SK-N-SH treated with all-trans-retinoic acid at 6 μM for 48 hours (cell line): ENCODE measurements at regions not wholly inside any gene's neighbourhood (a gene's known extent, or its start where the extent isn't known, plus 50 kb on each side); places are given as distances from the start of the nearest gene placed in this dataset.

ENCODE experiments used
- ATAC-seq: fragments of 200-7000 bp; cut with Tn5 transposase; 3 replicates; pipeline ENCODE4 v1.9.1; 2020; ENCODE audit warnings: mild to moderate bottlenecking, moderate library complexity
- ARNTL ChIP-seq: fragments of 450-650 bp; formaldehyde crosslinking; IDR thresholded peaks from 2 replicates; pipeline ENCODE4 v1.5.0; 2020; ENCODE audit warnings: low read depth, mild to moderate bottlenecking, moderate library complexity, borderline replicate concordance
- GLIS3 ChIP-seq: fragments of 250-450 bp; sonication (Bioruptor Pico); IDR thresholded peaks from 2 replicates; pipeline ENCODE4 v1.5.0; 2020; ENCODE audit warnings: mild to moderate bottlenecking, moderate library complexity
- ISL1 ChIP-seq: fragments of 250-450 bp; sonication (Bioruptor Pico); IDR thresholded peaks from 2 replicates; pipeline ENCODE4 v2.1.2; 2022; ENCODE audit warnings: mild to moderate bottlenecking, moderate library complexity
- OSR1 ChIP-seq: fragments of 250-450 bp; sonication (Bioruptor Pico); IDR thresholded peaks from 2 replicates; pipeline ENCODE4 v1.8.0; 2022; ENCODE audit warnings: moderate library complexity, mild to moderate bottlenecking, inconsistent platforms
- PPARA ChIP-seq: fragments of 250-450 bp; sonication (Bioruptor Pico); IDR thresholded peaks from 2 replicates; pipeline ENCODE4 v1.5.0; 2020; ENCODE audit warnings: mild to moderate bottlenecking, borderline replicate concordance
- RARB ChIP-seq: fragments of 250-450 bp; sonication (Bioruptor Pico); IDR thresholded peaks from 2 replicates; pipeline ENCODE4 v1.8.0; 2021; ENCODE audit warnings: mild to moderate bottlenecking, moderate library complexity
- SNAI2 ChIP-seq: fragments of 250-450 bp; sonication (Bioruptor Pico); IDR thresholded peaks from 2 replicates; pipeline ENCODE4 v1.5.0; 2020; ENCODE audit warnings: mild to moderate bottlenecking, moderate library complexity
- TCF4 ChIP-seq: fragments of 250-450 bp; sonication (Bioruptor Pico); IDR thresholded peaks from 2 replicates; pipeline ENCODE4 v1.8.0; 2021; ENCODE audit warnings: mild to moderate bottlenecking, moderate library complexity, borderline replicate concordance
- TOX ChIP-seq: fragments of 250-450 bp; sonication (Bioruptor Pico); IDR thresholded peaks from 2 replicates; pipeline ENCODE4 v1.8.0; 2021; ENCODE audit warnings: mild to moderate bottlenecking, moderate library complexity, borderline replicate concordance
- ZC3H10 ChIP-seq: fragments of 250-450 bp; sonication (Bioruptor Pico); IDR thresholded peaks from 2 replicates; pipeline ENCODE4 v1.5.1; 2021; ENCODE audit warnings: mild to moderate bottlenecking, moderate library complexity
- ZFP3 ChIP-seq: fragments of 250-450 bp; sonication (Bioruptor Pico); IDR thresholded peaks from 2 replicates; pipeline ENCODE4 v1.5.0; 2020; ENCODE audit warnings: mild to moderate bottlenecking, moderate library complexity
- ZNF565 ChIP-seq: fragments of 450-650 bp; formaldehyde crosslinking; conservative IDR thresholded peaks from 2 replicates; pipeline ENCODE4 v1.5.0; 2020; ENCODE audit warnings: low read depth, mild to moderate bottlenecking, moderate library complexity
- ZNF70 ChIP-seq: fragments of 450-650 bp; formaldehyde crosslinking; IDR thresholded peaks from 2 replicates; pipeline ENCODE4 v1.5.0; 2020; ENCODE audit warnings: mild to moderate bottlenecking, moderate library complexity
- ZNF8 ChIP-seq: fragments of 450-650 bp; formaldehyde crosslinking; IDR thresholded peaks from 2 replicates; pipeline ENCODE4 v1.5.0; 2020; ENCODE audit warnings: mild to moderate bottlenecking, moderate library complexity
- TF ChIP-seq, protein P1 (sequence below): fragments of 250-450 bp; sonication (Bioruptor Pico); IDR thresholded peaks from 2 replicates; pipeline ENCODE4 v1.8.0; 2021; ENCODE audit warnings: low read depth, mild to moderate bottlenecking, moderate library complexity, borderline replicate concordance
- TF ChIP-seq, protein P2 (sequence below): fragments of 250-450 bp; sonication (Bioruptor Pico); IDR thresholded peaks from 2 replicates; pipeline ENCODE4 v1.5.1; 2021; ENCODE audit warnings: mild to moderate bottlenecking, moderate library complexity
- TF ChIP-seq, protein P3 (sequence below): fragments of 250-450 bp; sonication (Bioruptor Pico); IDR thresholded peaks from 2 replicates; pipeline ENCODE4 v1.8.0; 2020; ENCODE audit warnings: mild to moderate bottlenecking, moderate library complexity, borderline replicate concordance
- TF ChIP-seq, protein P4 (sequence below): fragments of 250-450 bp; sonication (Bioruptor Pico); IDR thresholded peaks from 2 replicates; pipeline ENCODE4 v1.5.1; 2020; ENCODE audit warnings: low read depth, mild to moderate bottlenecking, moderate library complexity
- TF ChIP-seq, protein P5 (sequence below): fragments of 250-450 bp; sonication (Bioruptor Pico); IDR thresholded peaks from 2 replicates; pipeline ENCODE4 v1.5.0; 2020; ENCODE audit warnings: mild to moderate bottlenecking, moderate library complexity

DNA sequence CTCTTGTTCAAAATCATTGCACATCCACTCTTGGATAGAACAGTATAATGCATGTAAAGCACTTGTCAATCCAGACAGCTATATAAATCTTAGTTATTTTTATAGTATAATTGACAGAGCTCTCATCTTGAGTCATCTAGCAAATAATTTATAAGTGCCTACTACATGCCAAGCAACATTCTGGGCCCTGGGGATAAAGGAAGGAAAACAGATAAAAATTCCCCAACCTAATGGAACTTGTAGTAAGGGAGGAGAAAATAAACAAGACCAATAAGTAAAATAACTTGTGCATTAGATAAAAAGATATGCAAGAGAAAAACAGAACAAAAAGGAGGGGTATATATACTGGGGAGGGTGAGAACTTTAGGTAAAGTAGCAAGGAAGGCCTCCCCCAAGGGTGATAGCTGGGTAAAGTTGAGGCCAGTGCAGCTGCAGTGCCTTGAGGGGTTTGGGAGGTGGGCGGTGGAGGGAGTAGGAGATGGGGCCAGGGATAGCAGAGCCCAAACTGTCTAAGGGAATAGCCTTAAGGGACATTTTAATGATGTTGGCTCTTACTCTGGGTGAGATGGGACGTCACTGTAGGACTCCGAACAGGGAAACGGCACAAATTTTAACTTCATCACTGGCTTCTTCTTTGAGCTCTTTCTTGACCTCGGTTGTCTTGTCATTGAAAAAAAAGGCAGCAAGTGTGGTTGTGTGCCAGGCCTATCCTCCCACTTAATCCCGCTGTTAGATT is 79.3 kb upstream of the SEC61G start:
- ATAC-seq, result no peak
- peak; percentile 23; the same call in 1 of the 2 replicates for TF ChIP-seq ISL1 (CRISPR knock-in tag)
- TF ChIP-seq, protein P1, sequence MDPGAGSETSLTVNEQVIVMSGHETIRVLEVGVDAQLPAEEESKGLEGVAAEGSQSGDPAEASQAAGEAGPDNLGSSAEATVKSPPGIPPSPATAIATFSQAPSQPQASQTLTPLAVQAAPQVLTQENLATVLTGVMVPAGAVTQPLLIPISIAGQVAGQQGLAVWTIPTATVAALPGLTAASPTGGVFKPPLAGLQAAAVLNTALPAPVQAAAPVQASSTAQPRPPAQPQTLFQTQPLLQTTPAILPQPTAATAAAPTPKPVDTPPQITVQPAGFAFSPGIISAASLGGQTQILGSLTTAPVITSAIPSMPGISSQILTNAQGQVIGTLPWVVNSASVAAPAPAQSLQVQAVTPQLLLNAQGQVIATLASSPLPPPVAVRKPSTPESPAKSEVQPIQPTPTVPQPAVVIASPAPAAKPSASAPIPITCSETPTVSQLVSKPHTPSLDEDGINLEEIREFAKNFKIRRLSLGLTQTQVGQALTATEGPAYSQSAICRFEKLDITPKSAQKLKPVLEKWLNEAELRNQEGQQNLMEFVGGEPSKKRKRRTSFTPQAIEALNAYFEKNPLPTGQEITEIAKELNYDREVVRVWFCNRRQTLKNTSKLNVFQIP, result no peak
- TF ChIP-seq SNAI2, result no peak
- TF ChIP-seq, all 23 proteins: peak for 1

DNA sequence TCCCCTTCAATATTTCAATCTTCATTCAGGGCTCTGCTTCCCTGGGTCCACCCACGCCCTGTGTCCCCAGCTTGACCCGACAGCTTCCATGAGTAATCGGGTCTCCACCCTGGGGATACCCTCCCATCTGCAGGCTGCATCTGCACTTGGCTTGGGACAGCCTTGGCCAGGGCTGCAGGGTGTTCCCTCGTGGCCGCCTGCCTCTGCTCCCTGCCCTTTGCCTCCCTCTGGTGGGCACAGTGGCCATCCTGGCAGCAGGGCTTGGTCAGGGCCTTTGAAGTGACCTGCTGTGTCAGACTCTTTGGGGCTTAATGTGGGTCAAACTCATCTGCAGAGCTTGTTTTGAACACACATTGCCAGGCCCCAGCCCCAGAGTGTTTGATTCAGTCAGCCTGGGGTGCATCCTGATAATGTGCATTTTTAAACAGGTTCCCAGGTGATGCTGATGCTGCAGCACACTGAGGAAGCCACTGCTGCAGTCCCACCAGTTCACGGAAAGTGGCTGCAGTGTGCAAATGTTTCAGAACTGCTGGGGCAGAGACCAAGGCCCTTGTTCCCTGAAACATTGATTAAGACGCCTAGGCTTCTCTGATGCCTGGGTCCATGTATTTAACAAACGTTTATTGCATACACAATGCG is 80.7 kb upstream of the SEC61G start:
- no peak for TF ChIP-seq RARB (CRISPR knock-in tag)
- TF ChIP-seq SNAI2, result no peak
- TF ChIP-seq, protein P2, sequence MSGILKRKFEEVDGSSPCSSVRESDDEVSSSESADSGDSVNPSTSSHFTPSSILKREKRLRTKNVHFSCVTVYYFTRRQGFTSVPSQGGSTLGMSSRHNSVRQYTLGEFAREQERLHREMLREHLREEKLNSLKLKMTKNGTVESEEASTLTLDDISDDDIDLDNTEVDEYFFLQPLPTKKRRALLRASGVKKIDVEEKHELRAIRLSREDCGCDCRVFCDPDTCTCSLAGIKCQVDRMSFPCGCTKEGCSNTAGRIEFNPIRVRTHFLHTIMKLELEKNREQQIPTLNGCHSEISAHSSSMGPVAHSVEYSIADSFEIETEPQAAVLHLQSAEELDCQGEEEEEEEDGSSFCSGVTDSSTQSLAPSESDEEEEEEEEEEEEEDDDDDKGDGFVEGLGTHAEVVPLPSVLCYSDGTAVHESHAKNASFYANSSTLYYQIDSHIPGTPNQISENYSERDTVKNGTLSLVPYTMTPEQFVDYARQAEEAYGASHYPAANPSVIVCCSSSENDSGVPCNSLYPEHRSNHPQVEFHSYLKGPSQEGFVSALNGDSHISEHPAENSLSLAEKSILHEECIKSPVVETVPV, result no peak
- TF ChIP-seq TCF4 (CRISPR knock-in tag), result no peak
- TF ChIP-seq ZNF8 (CRISPR knock-in tag), result no peak
- TF ChIP-seq, protein P3, sequence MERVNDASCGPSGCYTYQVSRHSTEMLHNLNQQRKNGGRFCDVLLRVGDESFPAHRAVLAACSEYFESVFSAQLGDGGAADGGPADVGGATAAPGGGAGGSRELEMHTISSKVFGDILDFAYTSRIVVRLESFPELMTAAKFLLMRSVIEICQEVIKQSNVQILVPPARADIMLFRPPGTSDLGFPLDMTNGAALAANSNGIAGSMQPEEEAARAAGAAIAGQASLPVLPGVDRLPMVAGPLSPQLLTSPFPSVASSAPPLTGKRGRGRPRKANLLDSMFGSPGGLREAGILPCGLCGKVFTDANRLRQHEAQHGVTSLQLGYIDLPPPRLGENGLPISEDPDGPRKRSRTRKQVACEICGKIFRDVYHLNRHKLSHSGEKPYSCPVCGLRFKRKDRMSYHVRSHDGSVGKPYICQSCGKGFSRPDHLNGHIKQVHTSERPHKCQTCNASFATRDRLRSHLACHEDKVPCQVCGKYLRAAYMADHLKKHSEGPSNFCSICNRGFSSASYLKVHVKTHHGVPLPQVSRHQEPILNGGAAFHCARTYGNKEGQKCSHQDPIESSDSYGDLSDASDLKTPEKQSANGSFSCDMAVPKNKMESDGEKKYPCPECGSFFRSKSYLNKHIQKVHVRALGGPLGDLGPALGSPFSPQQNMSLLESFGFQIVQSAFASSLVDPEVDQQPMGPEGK (CRISPR knock-in tag), result no peak
- no peak for TF ChIP-seq OSR1 (CRISPR knock-in tag)
- TF ChIP-seq, protein P4, sequence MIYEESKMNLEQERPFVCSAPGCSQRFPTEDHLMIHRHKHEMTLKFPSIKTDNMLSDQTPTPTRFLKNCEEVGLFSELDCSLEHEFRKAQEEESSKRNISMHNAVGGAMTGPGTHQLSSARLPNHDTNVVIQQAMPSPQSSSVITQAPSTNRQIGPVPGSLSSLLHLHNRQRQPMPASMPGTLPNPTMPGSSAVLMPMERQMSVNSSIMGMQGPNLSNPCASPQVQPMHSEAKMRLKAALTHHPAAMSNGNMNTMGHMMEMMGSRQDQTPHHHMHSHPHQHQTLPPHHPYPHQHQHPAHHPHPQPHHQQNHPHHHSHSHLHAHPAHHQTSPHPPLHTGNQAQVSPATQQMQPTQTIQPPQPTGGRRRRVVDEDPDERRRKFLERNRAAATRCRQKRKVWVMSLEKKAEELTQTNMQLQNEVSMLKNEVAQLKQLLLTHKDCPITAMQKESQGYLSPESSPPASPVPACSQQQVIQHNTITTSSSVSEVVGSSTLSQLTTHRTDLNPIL (CRISPR knock-in tag), result no peak
- no peak for TF ChIP-seq PPARA (CRISPR knock-in tag)
- TF ChIP-seq, protein P1, result no peak
- no peak for TF ChIP-seq ZC3H10
- TF ChIP-seq ZFP3 (CRISPR knock-in tag), result no peak
- no peak for TF ChIP-seq TOX (CRISPR knock-in tag)
- peak; percentile 95 for ATAC-seq

DNA sequence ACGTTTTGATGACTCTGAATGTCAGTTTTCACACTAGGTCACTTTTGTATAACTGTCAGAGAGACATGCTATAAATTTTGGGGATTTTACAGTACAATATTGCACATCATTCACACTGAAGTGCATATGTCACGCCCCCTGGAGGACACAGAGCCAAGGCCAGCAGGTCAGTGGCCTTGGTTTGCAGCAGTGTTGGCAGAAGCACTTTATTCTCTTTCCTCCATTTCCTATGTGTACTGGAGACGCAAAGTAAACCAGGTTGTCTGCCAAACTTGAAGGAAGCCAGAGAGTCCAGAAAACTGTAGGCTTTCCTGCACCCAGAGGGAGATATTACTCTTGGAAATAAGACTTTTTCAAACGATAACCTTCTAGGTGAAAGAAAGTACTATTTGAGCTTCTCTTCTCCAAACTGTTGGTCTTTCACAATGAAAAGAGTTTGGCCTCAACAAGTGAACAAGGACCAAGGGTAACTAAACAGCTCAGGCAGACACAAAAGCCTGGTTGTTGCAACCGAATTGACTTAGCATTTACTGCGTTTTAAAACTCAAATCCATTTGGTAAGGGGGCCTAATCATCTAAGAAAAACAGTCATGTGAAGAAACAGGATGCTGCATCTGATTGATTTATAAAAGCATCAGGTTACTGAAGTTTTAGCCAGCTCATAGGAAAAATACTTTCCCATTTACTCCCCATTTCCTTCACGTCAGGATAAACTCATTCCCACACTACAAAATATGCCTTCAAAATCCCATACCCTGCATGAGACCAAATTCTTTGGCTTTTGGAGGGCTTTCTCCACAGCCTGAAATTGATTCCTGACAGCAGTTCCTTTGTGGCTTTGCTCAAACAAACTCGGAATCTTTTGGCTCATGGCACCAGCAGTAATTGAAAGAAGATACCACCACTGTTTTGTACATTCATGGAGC is 83.0 kb upstream of the SEC61G start:
- peak; percentile 72 for ATAC-seq
- TF ChIP-seq TOX (CRISPR knock-in tag), result 0 out of 2 replicates have a peak, but pooled peaks have one; percentile 21
- TF ChIP-seq ISL1 (CRISPR knock-in tag), result no peak

DNA sequence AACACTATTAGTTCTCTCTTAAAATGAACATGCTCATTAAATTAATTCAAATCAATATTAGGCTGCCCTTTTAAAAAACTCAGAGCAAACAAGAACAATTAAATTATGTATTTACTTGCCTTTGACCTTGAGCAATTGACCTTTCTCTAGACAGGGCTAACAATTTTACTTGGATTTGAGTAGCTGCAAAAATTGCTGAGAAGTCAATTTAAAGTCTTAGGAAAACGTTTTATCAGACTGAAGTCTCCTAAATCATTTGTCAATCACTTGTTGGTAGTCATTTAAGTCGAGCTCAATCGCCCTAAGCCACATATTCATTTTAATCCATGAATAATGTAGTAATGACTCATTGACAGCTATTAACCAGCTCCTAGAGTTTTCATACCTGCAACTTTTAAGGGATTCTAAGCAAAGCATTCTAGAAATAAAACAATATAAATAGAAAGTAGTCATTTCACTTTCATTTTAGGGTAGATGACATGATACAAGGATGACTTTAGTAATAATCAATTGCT is 84.9 kb upstream of the SEC61G start:
- no peak for ATAC-seq
- TF ChIP-seq PPARA (CRISPR knock-in tag) (no peak), ZC3H10 (no peak), ZFP3 (CRISPR knock-in tag) (no peak), ZNF565 (CRISPR knock-in tag) (no peak), SNAI2 (no peak), GLIS3 (no peak), ZNF8 (CRISPR knock-in tag) (no peak), TCF4 (CRISPR knock-in tag) (no peak), ARNTL (CRISPR knock-in tag) (no peak), RARB (CRISPR knock-in tag) (no peak), ZNF70 (no peak)
- TF ChIP-seq, protein P2, result no peak
- TF ChIP-seq, protein P5, sequence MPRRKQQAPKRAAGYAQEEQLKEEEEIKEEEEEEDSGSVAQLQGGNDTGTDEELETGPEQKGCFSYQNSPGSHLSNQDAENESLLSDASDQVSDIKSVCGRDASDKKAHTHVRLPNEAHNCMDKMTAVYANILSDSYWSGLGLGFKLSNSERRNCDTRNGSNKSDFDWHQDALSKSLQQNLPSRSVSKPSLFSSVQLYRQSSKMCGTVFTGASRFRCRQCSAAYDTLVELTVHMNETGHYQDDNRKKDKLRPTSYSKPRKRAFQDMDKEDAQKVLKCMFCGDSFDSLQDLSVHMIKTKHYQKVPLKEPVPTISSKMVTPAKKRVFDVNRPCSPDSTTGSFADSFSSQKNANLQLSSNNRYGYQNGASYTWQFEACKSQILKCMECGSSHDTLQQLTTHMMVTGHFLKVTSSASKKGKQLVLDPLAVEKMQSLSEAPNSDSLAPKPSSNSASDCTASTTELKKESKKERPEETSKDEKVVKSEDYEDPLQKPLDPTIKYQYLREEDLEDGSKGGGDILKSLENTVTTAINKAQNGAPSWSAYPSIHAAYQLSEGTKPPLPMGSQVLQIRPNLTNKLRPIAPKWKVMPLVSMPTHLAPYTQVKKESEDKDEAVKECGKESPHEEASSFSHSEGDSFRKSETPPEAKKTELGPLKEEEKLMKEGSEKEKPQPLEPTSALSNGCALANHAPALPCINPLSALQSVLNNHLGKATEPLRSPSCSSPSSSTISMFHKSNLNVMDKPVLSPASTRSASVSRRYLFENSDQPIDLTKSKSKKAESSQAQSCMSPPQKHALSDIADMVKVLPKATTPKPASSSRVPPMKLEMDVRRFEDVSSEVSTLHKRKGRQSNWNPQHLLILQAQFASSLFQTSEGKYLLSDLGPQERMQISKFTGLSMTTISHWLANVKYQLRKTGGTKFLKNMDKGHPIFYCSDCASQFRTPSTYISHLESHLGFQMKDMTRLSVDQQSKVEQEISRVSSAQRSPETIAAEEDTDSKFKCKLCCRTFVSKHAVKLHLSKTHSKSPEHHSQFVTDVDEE, result no peak
